ENCODE measurements at regions not wholly inside any gene's neighbourhood (a gene's known extent, or its start where the extent isn't known, plus 50 kb on each side); places are given as distances from the start of the nearest gene placed in this dataset.

DNA sequence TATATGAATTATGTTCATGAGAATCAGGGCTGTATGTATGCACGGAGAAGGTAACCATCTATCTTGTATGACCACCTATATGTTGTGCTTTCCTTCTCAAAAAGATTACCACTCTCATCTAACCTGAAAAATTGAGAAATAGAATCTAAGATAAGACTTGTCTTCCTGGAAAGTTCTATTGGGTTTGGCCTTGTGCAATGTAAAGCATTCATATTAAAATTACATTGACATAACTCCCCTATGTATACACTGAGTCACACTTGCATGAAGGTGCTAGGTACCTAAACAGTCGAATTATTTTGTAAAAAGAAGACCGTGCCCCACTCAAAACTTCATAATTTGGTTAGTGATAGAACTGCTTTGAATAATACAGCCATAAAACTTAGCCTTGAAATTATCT, 54.5 kb upstream of the RFXAP start:
- TF ChIP-seq, protein P1, sequence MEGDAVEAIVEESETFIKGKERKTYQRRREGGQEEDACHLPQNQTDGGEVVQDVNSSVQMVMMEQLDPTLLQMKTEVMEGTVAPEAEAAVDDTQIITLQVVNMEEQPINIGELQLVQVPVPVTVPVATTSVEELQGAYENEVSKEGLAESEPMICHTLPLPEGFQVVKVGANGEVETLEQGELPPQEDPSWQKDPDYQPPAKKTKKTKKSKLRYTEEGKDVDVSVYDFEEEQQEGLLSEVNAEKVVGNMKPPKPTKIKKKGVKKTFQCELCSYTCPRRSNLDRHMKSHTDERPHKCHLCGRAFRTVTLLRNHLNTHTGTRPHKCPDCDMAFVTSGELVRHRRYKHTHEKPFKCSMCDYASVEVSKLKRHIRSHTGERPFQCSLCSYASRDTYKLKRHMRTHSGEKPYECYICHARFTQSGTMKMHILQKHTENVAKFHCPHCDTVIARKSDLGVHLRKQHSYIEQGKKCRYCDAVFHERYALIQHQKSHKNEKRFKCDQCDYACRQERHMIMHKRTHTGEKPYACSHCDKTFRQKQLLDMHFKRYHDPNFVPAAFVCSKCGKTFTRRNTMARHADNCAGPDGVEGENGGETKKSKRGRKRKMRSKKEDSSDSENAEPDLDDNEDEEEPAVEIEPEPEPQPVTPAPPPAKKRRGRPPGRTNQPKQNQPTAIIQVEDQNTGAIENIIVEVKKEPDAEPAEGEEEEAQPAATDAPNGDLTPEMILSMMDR (tag by site-specific recombination; IDR thresholded peaks at IDR 0.05), result no peak
- TF ChIP-seq ZNF239 (tag by site-specific recombination; IDR thresholded peaks at IDR 0.05) (no peak), ZNF561 (tag by site-specific recombination; IDR thresholded peaks at IDR 0.05; ENCODE audit: borderline replicate concordance) (no peak), ZNF776 (tag by site-specific recombination; IDR thresholded peaks at IDR 0.05; ENCODE audit: borderline replicate concordance) (no peak), ZNF416 (tag by site-specific recombination; IDR thresholded peaks at IDR 0.05) (no peak), YY1 (tag by site-specific recombination; IDR thresholded peaks at IDR 0.05) (no peak), ZBTB17 (tag by site-specific recombination; IDR thresholded peaks at IDR 0.05) (no peak)
- TF ChIP-seq, protein P2, sequence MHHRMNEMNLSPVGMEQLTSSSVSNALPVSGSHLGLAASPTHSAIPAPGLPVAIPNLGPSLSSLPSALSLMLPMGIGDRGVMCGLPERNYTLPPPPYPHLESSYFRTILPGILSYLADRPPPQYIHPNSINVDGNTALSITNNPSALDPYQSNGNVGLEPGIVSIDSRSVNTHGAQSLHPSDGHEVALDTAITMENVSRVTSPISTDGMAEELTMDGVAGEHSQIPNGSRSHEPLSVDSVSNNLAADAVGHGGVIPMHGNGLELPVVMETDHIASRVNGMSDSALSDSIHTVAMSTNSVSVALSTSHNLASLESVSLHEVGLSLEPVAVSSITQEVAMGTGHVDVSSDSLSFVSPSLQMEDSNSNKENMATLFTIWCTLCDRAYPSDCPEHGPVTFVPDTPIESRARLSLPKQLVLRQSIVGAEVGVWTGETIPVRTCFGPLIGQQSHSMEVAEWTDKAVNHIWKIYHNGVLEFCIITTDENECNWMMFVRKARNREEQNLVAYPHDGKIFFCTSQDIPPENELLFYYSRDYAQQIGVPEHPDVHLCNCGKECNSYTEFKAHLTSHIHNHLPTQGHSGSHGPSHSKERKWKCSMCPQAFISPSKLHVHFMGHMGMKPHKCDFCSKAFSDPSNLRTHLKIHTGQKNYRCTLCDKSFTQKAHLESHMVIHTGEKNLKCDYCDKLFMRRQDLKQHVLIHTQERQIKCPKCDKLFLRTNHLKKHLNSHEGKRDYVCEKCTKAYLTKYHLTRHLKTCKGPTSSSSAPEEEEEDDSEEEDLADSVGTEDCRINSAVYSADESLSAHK (tag by site-specific recombination; IDR thresholded peaks at IDR 0.05), result no peak
- TF ChIP-seq, protein P3, sequence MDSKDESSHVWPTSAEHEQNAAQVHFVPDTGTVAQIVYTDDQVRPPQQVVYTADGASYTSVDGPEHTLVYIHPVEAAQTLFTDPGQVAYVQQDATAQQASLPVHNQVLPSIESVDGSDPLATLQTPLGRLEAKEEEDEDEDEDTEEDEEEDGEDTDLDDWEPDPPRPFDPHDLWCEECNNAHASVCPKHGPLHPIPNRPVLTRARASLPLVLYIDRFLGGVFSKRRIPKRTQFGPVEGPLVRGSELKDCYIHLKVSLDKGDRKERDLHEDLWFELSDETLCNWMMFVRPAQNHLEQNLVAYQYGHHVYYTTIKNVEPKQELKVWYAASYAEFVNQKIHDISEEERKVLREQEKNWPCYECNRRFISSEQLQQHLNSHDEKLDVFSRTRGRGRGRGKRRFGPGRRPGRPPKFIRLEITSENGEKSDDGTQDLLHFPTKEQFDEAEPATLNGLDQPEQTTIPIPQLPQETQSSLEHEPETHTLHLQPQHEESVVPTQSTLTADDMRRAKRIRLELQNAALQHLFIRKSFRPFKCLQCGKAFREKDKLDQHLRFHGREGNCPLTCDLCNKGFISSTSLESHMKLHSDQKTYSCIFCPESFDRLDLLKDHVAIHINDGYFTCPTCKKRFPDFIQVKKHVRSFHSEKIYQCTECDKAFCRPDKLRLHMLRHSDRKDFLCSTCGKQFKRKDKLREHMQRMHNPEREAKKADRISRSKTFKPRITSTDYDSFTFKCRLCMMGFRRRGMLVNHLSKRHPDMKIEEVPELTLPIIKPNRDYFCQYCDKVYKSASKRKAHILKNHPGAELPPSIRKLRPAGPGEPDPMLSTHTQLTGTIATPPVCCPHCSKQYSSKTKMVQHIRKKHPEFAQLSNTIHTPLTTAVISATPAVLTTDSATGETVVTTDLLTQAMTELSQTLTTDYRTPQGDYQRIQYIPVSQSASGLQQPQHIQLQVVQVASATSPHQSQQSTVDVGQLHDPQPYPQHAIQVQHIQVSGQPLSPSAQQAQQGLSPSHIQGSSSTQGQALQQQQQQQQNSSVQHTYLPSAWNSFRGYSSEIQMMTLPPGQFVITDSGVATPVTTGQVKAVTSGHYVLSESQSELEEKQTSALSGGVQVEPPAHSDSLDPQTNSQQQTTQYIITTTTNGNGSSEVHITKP (tag by site-specific recombination; IDR thresholded peaks at IDR 0.05), result no peak
- TF ChIP-seq, protein P4, sequence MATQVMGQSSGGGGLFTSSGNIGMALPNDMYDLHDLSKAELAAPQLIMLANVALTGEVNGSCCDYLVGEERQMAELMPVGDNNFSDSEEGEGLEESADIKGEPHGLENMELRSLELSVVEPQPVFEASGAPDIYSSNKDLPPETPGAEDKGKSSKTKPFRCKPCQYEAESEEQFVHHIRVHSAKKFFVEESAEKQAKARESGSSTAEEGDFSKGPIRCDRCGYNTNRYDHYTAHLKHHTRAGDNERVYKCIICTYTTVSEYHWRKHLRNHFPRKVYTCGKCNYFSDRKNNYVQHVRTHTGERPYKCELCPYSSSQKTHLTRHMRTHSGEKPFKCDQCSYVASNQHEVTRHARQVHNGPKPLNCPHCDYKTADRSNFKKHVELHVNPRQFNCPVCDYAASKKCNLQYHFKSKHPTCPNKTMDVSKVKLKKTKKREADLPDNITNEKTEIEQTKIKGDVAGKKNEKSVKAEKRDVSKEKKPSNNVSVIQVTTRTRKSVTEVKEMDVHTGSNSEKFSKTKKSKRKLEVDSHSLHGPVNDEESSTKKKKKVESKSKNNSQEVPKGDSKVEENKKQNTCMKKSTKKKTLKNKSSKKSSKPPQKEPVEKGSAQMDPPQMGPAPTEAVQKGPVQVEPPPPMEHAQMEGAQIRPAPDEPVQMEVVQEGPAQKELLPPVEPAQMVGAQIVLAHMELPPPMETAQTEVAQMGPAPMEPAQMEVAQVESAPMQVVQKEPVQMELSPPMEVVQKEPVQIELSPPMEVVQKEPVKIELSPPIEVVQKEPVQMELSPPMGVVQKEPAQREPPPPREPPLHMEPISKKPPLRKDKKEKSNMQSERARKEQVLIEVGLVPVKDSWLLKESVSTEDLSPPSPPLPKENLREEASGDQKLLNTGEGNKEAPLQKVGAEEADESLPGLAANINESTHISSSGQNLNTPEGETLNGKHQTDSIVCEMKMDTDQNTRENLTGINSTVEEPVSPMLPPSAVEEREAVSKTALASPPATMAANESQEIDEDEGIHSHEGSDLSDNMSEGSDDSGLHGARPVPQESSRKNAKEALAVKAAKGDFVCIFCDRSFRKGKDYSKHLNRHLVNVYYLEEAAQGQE (tag by site-specific recombination; IDR thresholded peaks at IDR 0.05), result no peak
